H1 (cell line): ENCODE measurements at regions not wholly inside any gene's neighbourhood (a gene's known extent, or its start where the extent isn't known, plus 50 kb on each side); places are given as distances from the start of the nearest gene placed in this dataset.

Experiments used
- CTCF ChIA-PET: fragments of 300-600 bp; sonication (Branson Sonifier 250); formaldehyde crosslinking; loops from one replicate; lab custom pipeline; 2021; ENCODE audit not compliant: partially characterized antibody; lab: Charles Lee
- POLR2A ChIA-PET: fragments of 300-600 bp; sonication (Branson Sonifier 250); formaldehyde crosslinking; loops from one replicate; lab custom pipeline; 2021; ENCODE audit warnings: inconsistent platforms; ENCODE audit not compliant: partially characterized antibody; lab: Charles Lee
- DNase-seq, 2 experiments: peaks; one replicate each; pipeline versions ENCODE4 v3.0.0 to v3.0.0-alpha.2; 2010 to 2022; ENCODE audit warnings: low spot score in 2 of 2, low read depth in 1 of 2, mixed read lengths in 1 of 2
- FAIRE-seq: peaks from 2 replicates; lab custom pipeline; 2011; peaks lifted over from hg19 to GRCh38; lab: Jason Lieb, UNC
- H2AFZ ChIP-seq: 2 replicates; pipeline ENCODE4 v1.8.1; 2012; ENCODE audit warnings: low read length, inconsistent platforms
- H2AK5ac ChIP-seq: 2 replicates; pipeline ENCODE4 v1.6.1; 2013; ENCODE audit warnings: low read depth, low read length
- H2BK120ac ChIP-seq: replicated peaks from 2 replicates; pipeline ENCODE3; 2013; ENCODE audit warnings: low read depth, low read length, inconsistent platforms
- H2BK12ac ChIP-seq: 2 replicates; pipeline ENCODE4 v1.6.1; 2013; ENCODE audit warnings: low read depth, low read length
- H2BK15ac ChIP-seq: 2 replicates; pipeline ENCODE4 v1.6.1; 2013; ENCODE audit warnings: low read length
- H2BK20ac ChIP-seq: 2 replicates; pipeline ENCODE4 v1.6.1; 2013; ENCODE audit warnings: low read length
- H2BK5ac ChIP-seq: 2 replicates; pipeline ENCODE4 v1.6.1; 2013; ENCODE audit warnings: low read depth, low read length
- H3K14ac ChIP-seq: 2 replicates; pipeline ENCODE4 v1.6.1; 2013; ENCODE audit warnings: inconsistent platforms; ENCODE audit not compliant: insufficient read length
- H3K18ac ChIP-seq: 2 replicates; pipeline ENCODE4 v1.6.1; 2013; ENCODE audit warnings: low read length; ENCODE audit errors: extremely low read depth
- H3K23ac ChIP-seq: 2 replicates; pipeline ENCODE4 v1.6.1; 2013; ENCODE audit warnings: inconsistent platforms; ENCODE audit not compliant: insufficient read length
- H3K23me2 ChIP-seq: 2 replicates; pipeline ENCODE4 v1.6.1; 2013; ENCODE audit warnings: low read depth, low read length
- H3K27ac ChIP-seq: 2 replicates; pipeline ENCODE4 v1.6.1; 2011; ENCODE audit warnings: low read depth, low read length, inconsistent platforms
- H3K27me3 ChIP-seq, 4 experiments: replicated peaks in 1 of 4; 1 replicate in 1 of 4; 2 replicates in 3 of 4; pipeline versions ENCODE4 v1.6.1 to v1.8.1; 2011 to 2013; ENCODE audit warnings: low read length in 3 of 4, mild to moderate bottlenecking in 3 of 4, inconsistent platforms in 2 of 4, mixed read lengths in 2 of 4, moderate library complexity in 1 of 4; ENCODE audit not compliant: control insufficient read depth in 3 of 4, insufficient read depth in 3 of 4; ENCODE audit errors: extremely low read depth in 1 of 4
- H3K36me3 ChIP-seq, 4 experiments: 2 replicates each; pipeline versions ENCODE4 v1.6.1 to v1.8.1; 2011 to 2013; ENCODE audit warnings: mild to moderate bottlenecking in 4 of 4, low read length in 3 of 4, moderate library complexity in 2 of 4, control low read depth in 1 of 4, inconsistent platforms in 1 of 4; ENCODE audit not compliant: insufficient read depth in 4 of 4, control insufficient read depth in 2 of 4
- H3K4ac ChIP-seq: replicated peaks from 2 replicates; pipeline ENCODE3; 2013; ENCODE audit warnings: low read length, low read depth, mixed read lengths, inconsistent platforms; ENCODE audit not compliant: insufficient read length
- H3K4me1 ChIP-seq, 4 experiments: replicated peaks in 1 of 4; 1 replicate in 1 of 4; 2 replicates in 3 of 4; pipeline versions ENCODE4 v1.6.1 to v1.8.1; 2011 to 2013; ENCODE audit warnings: low read length in 3 of 4, inconsistent platforms in 2 of 4, mixed read lengths in 1 of 4; ENCODE audit not compliant: insufficient read depth in 4 of 4, control insufficient read depth in 3 of 4
- H3K4me2 ChIP-seq, 2 experiments: 2 replicates each; pipeline versions ENCODE4 v1.6.1 to v1.8.1; 2011 to 2013; ENCODE audit warnings: low read depth in 2 of 2, low read length in 2 of 2, control low read depth in 1 of 2, inconsistent platforms in 1 of 2, mild to moderate bottlenecking in 1 of 2; ENCODE audit not compliant: insufficient read depth in 1 of 2
- H3K4me3 ChIP-seq, 4 experiments: fragments of 200-600, 300-600 bp in 1 of 4; sonication (generic), shearing (Covaris generic), sonication (Bioruptor Twin) in 1 of 4; 2 replicates each; pipeline versions ENCODE4 v1.5.1 to v1.8.1; 2011 to 2016; ENCODE audit warnings: low read length in 4 of 4, low read depth in 3 of 4, control low read depth in 2 of 4, inconsistent platforms in 2 of 4, mild to moderate bottlenecking in 2 of 4, mixed read lengths in 1 of 4, moderate library complexity in 1 of 4; ENCODE audit not compliant: insufficient read depth in 2 of 4; ENCODE audit errors: extremely low read depth in 1 of 4
- H3K56ac ChIP-seq: replicated peaks from 2 replicates; pipeline ENCODE3; 2013; ENCODE audit warnings: low read depth, mild to moderate bottlenecking, mixed read lengths, low read length, inconsistent platforms; ENCODE audit not compliant: insufficient read length
- H3K79me1 ChIP-seq: 2 replicates; pipeline ENCODE4 v1.6.1; 2013; ENCODE audit warnings: low read depth, low read length, control low read depth
- H3K79me2 ChIP-seq, 2 experiments: 2 replicates each; pipeline versions ENCODE4 v1.6.1 to v1.8.1; 2012 to 2013; ENCODE audit warnings: low read length in 2 of 2, mild to moderate bottlenecking in 2 of 2, inconsistent platforms in 1 of 2; ENCODE audit not compliant: insufficient read depth in 2 of 2, control insufficient read depth in 1 of 2
- H3K9ac ChIP-seq, 4 experiments: replicated peaks in 1 of 4; 1 replicate in 1 of 4; 2 replicates in 3 of 4; pipeline versions ENCODE4 v1.6.1 to v1.8.1; 2011 to 2013; ENCODE audit warnings: low read depth in 3 of 4, low read length in 3 of 4, control low read depth in 2 of 4, mild to moderate bottlenecking in 2 of 4, moderate library complexity in 2 of 4, inconsistent platforms in 1 of 4; ENCODE audit errors: extremely low read depth in 1 of 4
- H3K9me3 ChIP-seq, 2 experiments: 2 replicates each; pipeline versions ENCODE4 v1.6.1 to v1.8.1; 2012 to 2013; ENCODE audit warnings: mild to moderate bottlenecking in 2 of 2, moderate library complexity in 2 of 2, control low read depth in 1 of 2, inconsistent platforms in 1 of 2, low read depth in 1 of 2, low read length in 1 of 2, mixed read lengths in 1 of 2; ENCODE audit not compliant: insufficient read depth in 2 of 2
- H4K20me1 ChIP-seq, 2 experiments: replicated peaks in 1 of 2; 2 replicates each; pipeline versions ENCODE3 to v1.8.1; 2011 to 2013; ENCODE audit warnings: inconsistent platforms in 2 of 2, low read length in 2 of 2, mild to moderate bottlenecking in 1 of 2; ENCODE audit not compliant: insufficient read depth in 2 of 2, control insufficient read depth in 1 of 2
- H4K5ac ChIP-seq: 2 replicates; pipeline ENCODE4 v1.6.1; 2013; ENCODE audit warnings: low read length, low read depth, mixed read lengths, inconsistent platforms; ENCODE audit not compliant: insufficient read length
- H4K8ac ChIP-seq: 2 replicates; pipeline ENCODE4 v1.8.0; 2013; ENCODE audit warnings: mild to moderate bottlenecking, moderate library complexity, low read length, inconsistent platforms; ENCODE audit not compliant: insufficient read depth; ENCODE audit errors: extremely low read depth
- H4K91ac ChIP-seq: replicated peaks from 2 replicates; pipeline ENCODE3; 2013; ENCODE audit warnings: low read length, mixed read lengths, inconsistent platforms; ENCODE audit not compliant: insufficient read length
- ATF3 ChIP-seq: IDR thresholded peaks from 2 replicates; pipeline ENCODE4 v1.6.1; 2011; ENCODE audit warnings: low read depth, mild to moderate bottlenecking, low read length; ENCODE audit not compliant: insufficient read depth
- BCL11A ChIP-seq, 2 experiments: IDR thresholded peaks; one replicate each; pipeline ENCODE4 v1.6.1; 2011; ENCODE audit warnings: low read depth in 2 of 2, low read length in 2 of 2, mild to moderate bottlenecking in 2 of 2
- HDAC2 ChIP-seq, 2 experiments: fragments of 300-600 bp in 1 of 2; sonication (generic) in 1 of 2; IDR thresholded peaks; 2 replicates each; pipeline ENCODE4 v1.6.1; 2011 to 2012; ENCODE audit warnings: low read depth in 2 of 2, low read length in 2 of 2, mild to moderate bottlenecking in 2 of 2, moderate library complexity in 2 of 2, borderline replicate concordance in 1 of 2, inconsistent platforms in 1 of 2
- KDM4A ChIP-seq: IDR thresholded peaks from one replicate; pipeline ENCODE4 v1.7.1; 2012; ENCODE audit warnings: low read depth, mild to moderate bottlenecking, moderate library complexity, low read length, inconsistent platforms; ENCODE audit not compliant: severe bottlenecking
- SP2 ChIP-seq: IDR thresholded peaks from 2 replicates; pipeline ENCODE4 v1.6.1; 2012; ENCODE audit warnings: mild to moderate bottlenecking, low read length, inconsistent platforms
- SP4 ChIP-seq: IDR thresholded peaks from 2 replicates; pipeline ENCODE4 v1.6.1; 2012; ENCODE audit warnings: low read length, inconsistent platforms
- TEAD4 ChIP-seq: IDR thresholded peaks from 2 replicates; pipeline ENCODE4 v1.6.1; 2012; ENCODE audit warnings: low read depth, low read length, inconsistent platforms, mixed read lengths

GRCh38 chr4:106497271-106497670 is 128.7 kb upstream of the GIMD1 start (continued):
- TF ChIP-seq KDM4A, result no peak

- no peak for FAIRE-seq
- no peak for TF ChIP-seq HDAC2 (IDR thresholded peaks at IDR 0.05; ENCODE audit: borderline replicate concordance in 1 of 2, low read depth in 2 of 2, low read length in 2 of 2)
- TF ChIP-seq ATF3, result no peak
- TF ChIP-seq SP4, result no peak
- no peak for TF ChIP-seq SP2
- no peak for TF ChIP-seq BCL11A (IDR thresholded peaks at IDR 0.05; ENCODE audit: low read depth in 2 of 2, low read length in 2 of 2)
- TF ChIP-seq TEAD4, result no peak
- Histone ChIP-seq H3K36me3 (no peaks in the 10 kb centered on the region), H2BK20ac (no peak overlapping the region), H3K27me3 (no peaks in the 10 kb centered on the region), H2AFZ (peak overlapping the region; percentile 40; the same call in 1 of the 2 replicates), H2BK120ac (no peak overlapping the region), H3K27ac (no peak overlapping the region), H2AK5ac (no peak overlapping the region), H3K23me2 (no peaks in the 10 kb centered on the region), H4K8ac (no peak overlapping the region), H3K9ac (no peak overlapping the region), H4K20me1 (no peaks in the 10 kb centered on the region), H3K79me1 (no peaks in the 10 kb centered on the region), H3K4me3 (no peak overlapping the region), H3K4me2 (no peak overlapping the region), H3K56ac (no peak overlapping the region), H3K79me2 (no peaks in the 10 kb centered on the region), H3K4ac (no peak overlapping the region), H3K4me1 (no peaks in the 10 kb centered on the region), H3K23ac (no peak overlapping the region), H2BK12ac (no peak overlapping the region), H2BK15ac (no peak overlapping the region), H3K18ac (no peak overlapping the region), H4K91ac (no peak overlapping the region), H3K9me3 (no peaks in the 10 kb centered on the region), H4K5ac (no peak overlapping the region), H3K14ac (no peak overlapping the region), H2BK5ac (no peak overlapping the region)
- ChIA-PET CTCF (interaction anchor here (0.9 to 1.1 kb wide), 3 partner anchors 95 to 168 kb away, joined by 3 to 4 read pairs (median 3); no protein-coding TSS in a partner anchor), POLR2A (no interaction called here)
- no peak for DNase-seq
Measured at GRCh38 chr4:106496061-106496460, 127.5 kb upstream of the GIMD1 start.
